Activated CD8-positive, alpha-beta memory T cell treated with anti-CD3 and anti-CD28 coated beads, Interleukin-2, amount 10 ng/mL, durations not matched to agents 7 days and 5 days (primary cell): ENCODE measurements at regions not wholly inside any gene's neighbourhood (a gene's known extent, or its start where the extent isn't known, plus 50 kb on each side); places are given as distances from the start of the nearest gene placed in this dataset.

ENCODE experiments used
- ATAC-seq: fragments of 150-1000 bp; cut with Tn5 transposase; one replicate; pipeline ENCODE4 v1.10.0; 2021; ENCODE audit warnings: moderate library complexity
- CTCF ChIA-PET: fragments of 350-600 bp; sonication (Branson Sonifier 250); formaldehyde crosslinking; loops from one replicate; lab custom pipeline; 2021; ENCODE audit warnings: antibody characterized with exemption; lab: Charles Lee
- DNase-seq: peaks from one replicate; pipeline ENCODE4 v3.0.0-alpha.2; 2020
- H3K27ac Mint-ChIP-seq: one replicate; pipeline ENCODE4 v1.8.0; 2021; ENCODE audit warnings: mild to moderate bottlenecking, mixed read lengths
- H3K27me3 Mint-ChIP-seq: one replicate; pipeline ENCODE4 v1.8.0; 2021; ENCODE audit warnings: mixed read lengths
- H3K36me3 Mint-ChIP-seq: one replicate; pipeline ENCODE4 v1.8.0; 2021; ENCODE audit warnings: mild to moderate bottlenecking, mixed read lengths
- H3K4me1 Mint-ChIP-seq: one replicate; pipeline ENCODE4 v1.8.0; 2021; ENCODE audit warnings: mixed read lengths
- H3K4me3 Mint-ChIP-seq: one replicate; pipeline ENCODE4 v1.8.0; 2021; ENCODE audit warnings: mild to moderate bottlenecking, moderate library complexity, mixed read lengths
- H3K9me3 Mint-ChIP-seq: one replicate; pipeline ENCODE4 v1.8.0; 2022; ENCODE audit warnings: low read depth, mixed read lengths

DNA sequence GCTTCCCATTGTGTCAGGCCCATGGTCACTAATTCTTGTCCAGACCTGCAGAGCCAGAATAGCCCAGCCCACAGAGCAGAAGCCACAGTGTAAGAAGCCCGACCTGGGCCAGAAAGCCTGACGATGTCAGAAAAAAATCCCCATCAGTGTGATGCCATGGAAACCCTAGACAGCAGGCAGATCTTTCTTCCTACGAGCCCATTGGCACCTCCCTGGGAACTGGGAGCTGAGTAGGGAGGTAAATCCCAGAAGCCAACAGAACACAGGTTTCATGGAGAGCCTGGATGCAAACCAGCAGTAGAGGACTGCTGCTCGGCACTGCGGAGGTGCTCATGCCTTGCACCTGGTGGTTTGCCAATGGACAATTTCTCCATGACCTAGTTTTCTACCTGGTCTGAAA is 82.2 kb upstream of the SLC22A16 start:
- ATAC-seq (no peak), DNase-seq (no peak)
- CTCF ChIA-PET, result no interaction called here
- Mint-ChIP-seq H3K4me3 (no peak overlapping the region), H3K36me3 (peaks cover 6% of the 10 kb centered on the region), H3K9me3 (peaks cover 10% of the 10 kb centered on the region), H3K27ac (no peak overlapping the region), H3K4me1 (peaks cover 40% of the 10 kb centered on the region), H3K27me3 (no peaks in the 10 kb centered on the region)

DNA sequence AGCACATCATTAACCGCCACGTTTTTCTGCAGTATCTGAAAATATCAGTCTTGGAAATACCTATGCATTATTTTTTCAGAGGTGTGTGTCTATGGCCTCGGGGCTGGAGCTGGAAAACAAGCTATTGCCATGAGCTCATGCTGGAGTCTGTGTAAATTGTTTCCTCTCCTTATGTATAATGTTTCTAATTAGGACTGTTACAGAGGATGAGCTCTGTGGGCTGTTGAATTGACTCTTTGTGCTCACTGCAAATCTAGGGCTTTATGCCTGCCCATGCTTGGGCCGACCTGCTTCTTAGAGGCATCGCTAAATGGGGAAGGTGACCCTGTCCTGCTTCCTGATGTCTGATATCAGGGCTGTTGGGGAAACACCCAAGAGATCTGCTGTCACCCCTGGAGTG is 80.8 kb upstream of the SLC22A16 start:
- Mint-ChIP-seq H3K9me3 (peaks cover 5% of the 10 kb centered on the region), H3K27ac (no peak overlapping the region), H3K27me3 (no peaks in the 10 kb centered on the region), H3K4me1 (peaks cover 39% of the 10 kb centered on the region), H3K36me3 (peaks cover 8% of the 10 kb centered on the region), H3K4me3 (no peak overlapping the region)
- DNase-seq (no peak), ATAC-seq (no peak)
- CTCF ChIA-PET, result no interaction called here

- no peak for ATAC-seq
- Mint-ChIP-seq H3K4me3 (no peak overlapping the region), H3K4me1 (peaks cover 32% of the 10 kb centered on the region), H3K27me3 (no peaks in the 10 kb centered on the region), H3K36me3 (peaks cover 11% of the 10 kb centered on the region), H3K27ac (no peak overlapping the region), H3K9me3 (peaks cover 3% of the 10 kb centered on the region)
- DNase-seq, result no peak
- CTCF ChIA-PET, result no interaction called here
Observed at GRCh38 chr6:110556317-110557110, 80.1 kb upstream of the SLC22A16 start.

- H3K36me3 Mint-ChIP-seq, result peaks cover 10% of the 10 kb centered on the region
- no peak for DNase-seq
- no peak for ATAC-seq
- H3K9me3 Mint-ChIP-seq, result peaks cover 3% of the 10 kb centered on the region
- H3K27ac Mint-ChIP-seq, result no peak overlapping the region
- peaks cover 17% of the 10 kb centered on the region for H3K4me1 Mint-ChIP-seq
- CTCF ChIA-PET, result interaction anchor here (1.3 kb wide), 1 partner anchor 11 kb away, joined by 3 read pairs; no protein-coding TSS in a partner anchor
- no peak overlapping the region for H3K4me3 Mint-ChIP-seq
- H3K27me3 Mint-ChIP-seq, result no peaks in the 10 kb centered on the region
Observed at GRCh38 chr6:110554966-110555460, 78.6 kb upstream of the SLC22A16 start.

DNA sequence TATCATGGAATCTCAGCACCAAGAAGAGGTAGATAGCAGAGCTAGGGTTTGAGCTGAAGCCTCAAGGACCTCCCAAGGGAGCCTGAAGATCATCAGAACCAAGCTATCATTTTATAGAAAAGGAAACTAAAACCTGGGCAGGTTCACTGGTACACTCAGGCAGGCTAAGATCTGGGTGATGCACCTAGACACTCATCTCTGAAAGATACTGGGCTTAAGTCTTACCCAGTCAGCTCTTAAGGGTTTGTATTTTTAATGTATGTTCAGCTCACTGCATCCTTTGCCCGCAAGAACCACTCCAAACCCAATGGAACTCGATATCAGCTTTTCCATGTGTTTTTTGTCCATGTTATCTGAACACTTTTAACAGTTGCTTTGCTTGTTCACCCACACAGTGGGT is 78.0 kb upstream of the SLC22A16 start:
- peaks cover 11% of the 10 kb centered on the region for H3K4me1 Mint-ChIP-seq
- CTCF ChIA-PET, result interaction anchor here (1.0 to 1.3 kb wide), 2 partner anchors 10 to 17 kb away, joined by 3 to 5 read pairs; no protein-coding TSS in a partner anchor
- ATAC-seq (no peak), DNase-seq (no peak)
- H3K9me3 Mint-ChIP-seq, result peaks cover 3% of the 10 kb centered on the region
- no peak overlapping the region for H3K4me3 Mint-ChIP-seq
- H3K27me3 Mint-ChIP-seq, result peaks cover 1% of the 10 kb centered on the region
- H3K36me3 Mint-ChIP-seq, result peaks cover 10% of the 10 kb centered on the region
- no peak overlapping the region for H3K27ac Mint-ChIP-seq

GRCh38 chr6:110552901-110553641 is 76.7 kb upstream of the SLC22A16 start:
- no peak for DNase-seq
- ATAC-seq, result no peak
- H3K4me1 Mint-ChIP-seq, result peaks cover 7% of the 10 kb centered on the region
- no peak overlapping the region for H3K4me3 Mint-ChIP-seq
- H3K27me3 Mint-ChIP-seq, result peaks cover 2% of the 10 kb centered on the region
- CTCF ChIA-PET, result interaction anchor here (0.7 to 1.3 kb wide), 3 partner anchors 15 to 36 kb away, joined by 4 to 6 read pairs (median 5); no protein-coding TSS in a partner anchor
- H3K27ac Mint-ChIP-seq, result no peak overlapping the region
- peaks cover 6% of the 10 kb centered on the region for H3K36me3 Mint-ChIP-seq
- no peaks in the 10 kb centered on the region for H3K9me3 Mint-ChIP-seq

DNA sequence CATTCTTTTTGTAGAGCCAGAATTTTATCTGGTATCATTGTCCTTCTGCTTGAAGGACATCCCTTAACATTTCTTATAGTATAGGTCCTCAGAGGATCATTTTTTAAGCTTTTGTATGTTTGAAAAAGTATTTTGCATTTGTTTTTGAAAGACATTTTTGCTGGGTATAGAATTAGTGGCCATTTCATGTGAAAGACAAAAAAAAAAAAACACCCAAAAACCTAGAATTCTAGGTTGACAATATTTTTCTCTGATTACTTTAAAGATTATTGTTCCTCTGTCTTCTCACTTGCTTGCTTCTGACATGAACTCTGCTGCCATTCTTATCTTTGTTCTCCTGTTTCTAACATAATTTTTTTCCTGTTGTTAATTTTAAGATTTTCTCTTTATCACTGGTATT is 75.7 kb upstream of the SLC22A16 start:
- CTCF ChIA-PET, result no interaction called here
- H3K4me3 Mint-ChIP-seq, result no peak overlapping the region
- H3K27ac Mint-ChIP-seq, result no peak overlapping the region
- ATAC-seq (no peak), DNase-seq (no peak)
- H3K36me3 Mint-ChIP-seq, result peaks cover 6% of the 10 kb centered on the region
- no peaks in the 10 kb centered on the region for H3K9me3 Mint-ChIP-seq
- peaks cover 2% of the 10 kb centered on the region for H3K27me3 Mint-ChIP-seq
- peaks cover 7% of the 10 kb centered on the region for H3K4me1 Mint-ChIP-seq

DNA sequence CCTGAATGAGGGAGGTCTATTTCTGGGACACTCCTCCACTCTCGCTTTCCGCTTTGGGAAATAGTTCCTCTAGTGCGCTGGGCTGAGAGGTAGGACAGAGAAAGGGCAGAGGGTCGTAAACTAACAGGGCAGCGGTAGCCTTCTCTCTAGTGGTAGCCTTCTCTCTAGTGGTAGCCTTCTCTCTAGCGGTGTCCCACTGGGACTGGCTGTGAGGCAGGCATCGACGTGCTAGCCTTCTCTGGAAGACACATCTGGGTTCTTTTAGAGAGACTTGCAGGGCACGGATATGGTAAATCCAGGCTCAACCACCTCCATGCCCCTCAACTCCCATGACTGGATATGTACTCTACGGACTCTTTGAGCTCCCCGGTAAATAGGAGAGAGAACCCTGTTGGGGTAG is 74.7 kb upstream of the SLC22A16 start:
- no peak overlapping the region for H3K27ac Mint-ChIP-seq
- CTCF ChIA-PET, result no interaction called here
- ATAC-seq (no peak), DNase-seq (no peak)
- no peaks in the 10 kb centered on the region for H3K9me3 Mint-ChIP-seq
- peaks cover 2% of the 10 kb centered on the region for H3K27me3 Mint-ChIP-seq
- peaks cover 6% of the 10 kb centered on the region for H3K36me3 Mint-ChIP-seq
- H3K4me3 Mint-ChIP-seq, result no peak overlapping the region
- H3K4me1 Mint-ChIP-seq, result peaks cover 4% of the 10 kb centered on the region

DNA sequence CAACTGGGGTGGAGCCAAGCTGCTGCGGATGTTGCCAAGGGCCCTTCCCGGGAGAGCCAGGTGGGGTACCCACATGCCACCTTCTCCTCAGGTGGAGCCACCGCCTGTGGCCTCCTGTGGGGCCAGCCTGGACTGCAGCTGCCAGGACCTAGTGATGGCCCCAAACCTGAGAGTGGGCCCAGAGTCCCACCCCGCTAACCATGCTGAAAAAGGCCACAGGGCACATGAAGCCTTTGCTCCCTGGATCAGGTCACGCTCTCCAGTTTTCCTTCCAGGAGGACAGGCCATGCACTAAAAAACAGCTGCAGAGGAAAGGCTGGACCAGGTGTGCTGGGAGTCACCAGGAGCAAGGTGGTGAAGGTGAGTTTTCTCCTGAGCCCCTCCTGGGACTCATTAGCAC is 73.9 kb upstream of the SLC22A16 start:
- ATAC-seq, result no peak
- Mint-ChIP-seq H3K4me3 (no peak overlapping the region), H3K9me3 (peaks cover under 1% of the 10 kb centered on the region), H3K4me1 (peaks cover 9% of the 10 kb centered on the region), H3K27ac (no peak overlapping the region), H3K36me3 (peaks cover 8% of the 10 kb centered on the region), H3K27me3 (peaks cover 2% of the 10 kb centered on the region)
- CTCF ChIA-PET, result no interaction called here
- DNase-seq, result no peak

DNA sequence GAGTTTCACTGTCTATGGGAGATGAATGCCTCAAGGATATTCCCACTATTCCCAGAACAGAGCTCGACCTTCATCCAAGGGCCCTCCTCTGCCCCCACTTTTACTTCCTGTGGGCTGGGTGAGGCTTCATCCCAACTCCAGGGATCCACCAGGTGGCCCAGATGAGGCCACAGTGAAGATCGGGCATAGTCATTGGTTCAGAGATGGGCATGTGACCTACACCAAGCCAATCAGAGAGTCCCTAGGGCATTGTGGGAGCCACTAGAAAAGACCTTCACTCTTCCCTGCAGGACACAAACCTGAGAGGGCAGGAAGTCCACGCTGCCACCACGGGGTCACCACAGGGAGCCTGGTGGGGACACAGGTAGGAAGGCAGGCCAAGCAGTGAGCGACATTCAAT is 72.9 kb upstream of the SLC22A16 start:
- Mint-ChIP-seq H3K4me1 (peaks cover 15% of the 10 kb centered on the region), H3K9me3 (peaks cover 3% of the 10 kb centered on the region), H3K36me3 (peaks cover 11% of the 10 kb centered on the region), H3K27ac (no peak overlapping the region), H3K27me3 (peaks cover 2% of the 10 kb centered on the region), H3K4me3 (no peak overlapping the region)
- DNase-seq (no peak), ATAC-seq (no peak)
- CTCF ChIA-PET, result no interaction called here

DNA sequence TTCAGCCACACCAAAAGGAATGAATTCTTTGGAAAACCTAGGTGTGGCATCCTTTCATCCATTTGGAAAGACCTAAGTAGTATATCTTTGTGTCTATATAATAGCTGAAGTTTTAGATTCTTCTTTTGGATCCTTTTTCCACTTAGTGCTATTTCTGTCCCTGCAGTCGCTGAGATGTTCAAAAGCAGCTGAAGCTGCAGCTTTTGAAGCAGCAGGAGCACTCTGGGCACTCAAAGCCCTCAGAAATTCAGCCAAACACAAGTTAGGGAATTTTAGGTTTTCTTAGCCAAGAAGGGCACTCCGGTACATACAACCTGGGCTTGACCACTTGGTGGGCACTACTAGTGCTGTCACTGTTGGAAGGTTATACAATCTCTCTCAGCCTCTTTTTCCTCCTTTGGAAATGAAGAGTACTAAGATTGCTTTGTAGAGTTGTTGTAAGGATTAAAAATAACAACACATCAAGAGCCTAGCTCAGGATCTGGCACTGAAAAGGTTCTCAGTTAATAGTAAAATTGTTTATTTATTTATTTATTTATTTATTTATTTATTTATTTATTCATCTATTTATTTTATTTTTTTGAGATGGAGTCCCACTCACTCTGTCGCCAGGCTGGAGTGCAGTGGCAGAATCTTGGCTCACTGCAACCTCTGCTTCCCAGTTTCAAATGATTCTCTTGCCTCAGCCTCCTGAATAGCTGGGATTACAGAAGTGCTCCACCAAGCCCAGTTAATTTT is 71.9 kb upstream of the SLC22A16 start:
- H3K36me3 Mint-ChIP-seq, result peaks cover 9% of the 10 kb centered on the region
- CTCF ChIA-PET, result no interaction called here
- H3K4me1 Mint-ChIP-seq, result peaks cover 21% of the 10 kb centered on the region
- peaks cover 2% of the 10 kb centered on the region for H3K27me3 Mint-ChIP-seq
- ATAC-seq (no peak), DNase-seq (no peak)
- no peak overlapping the region for H3K27ac Mint-ChIP-seq
- H3K4me3 Mint-ChIP-seq, result no peak overlapping the region
- peaks cover 3% of the 10 kb centered on the region for H3K9me3 Mint-ChIP-seq

GRCh38 chr6:110547266-110547964 is 71.0 kb upstream of the SLC22A16 start:
- no peak overlapping the region for H3K4me3 Mint-ChIP-seq
- no peak for ATAC-seq
- peaks cover 21% of the 10 kb centered on the region for H3K4me1 Mint-ChIP-seq
- peaks cover 9% of the 10 kb centered on the region for H3K36me3 Mint-ChIP-seq
- H3K27ac Mint-ChIP-seq, result no peak overlapping the region
- DNase-seq, result no peak
- H3K9me3 Mint-ChIP-seq, result peaks cover 3% of the 10 kb centered on the region
- peaks cover 2% of the 10 kb centered on the region for H3K27me3 Mint-ChIP-seq
- CTCF ChIA-PET, result no interaction called here
